A549 (cell line): ENCODE measurements at regions not wholly inside any gene's neighbourhood (a gene's known extent, or its start where the extent isn't known, plus 50 kb on each side); places are given as distances from the start of the nearest gene placed in this dataset.
"Not testable (repeated sequence)": the region's sequence is repeated elsewhere in the genome, so short reads cannot be mapped to it uniquely, and the experiment has no call there.

Source experiments
- ATAC-seq, 2 experiments: fragments of 200-7000 bp in 1 of 2; fragments of >200 bp in 1 of 2; cut with Nextera tagmentation in 1 of 2; cut with Tn5 transposase in 1 of 2; 3 replicates each; pipeline versions ENCODE4 v1.8.0 to v1.9.1; 2018 to 2020; ENCODE audit warnings: mild to moderate bottlenecking in 1 of 2, moderate library complexity in 1 of 2
- CTCF ChIA-PET: fragments of 300-600 bp; sonication (Branson Sonifier 250); formaldehyde crosslinking; extraction: SDS; loops from one replicate; lab custom pipeline; 2021; ENCODE audit warnings: antibody characterized with exemption, inconsistent platforms; lab: Yijun Ruan, JAX
- POLR2A ChIA-PET: fragments of 350-600 bp; formaldehyde crosslinking; extraction: SDS; loops from one replicate; lab custom pipeline; 2021; ENCODE audit warnings: antibody characterized with exemption, inconsistent platforms; lab: Yijun Ruan, JAX
- DNase-seq, 2 experiments: peaks; one replicate each; pipeline versions ENCODE4 v3.0.0 to v3.0.0-alpha.2; 2011 to 2016; ENCODE audit warnings: low read depth in 1 of 2, low spot score in 1 of 2
- FAIRE-seq: peaks from 2 replicates; lab custom pipeline; 2011; peaks lifted over from hg19 to GRCh38; lab: Jason Lieb, UNC
- H3K27ac ChIP-seq, 2 experiments: fragments of >200 bp; sonication (Bioruptor Twin); formaldehyde crosslinking; 3 replicates each; pipeline ENCODE4 v1.5.1; 2016 to 2017
- H3K4me1 ChIP-seq: fragments of >200 bp; sonication (Bioruptor Twin); formaldehyde crosslinking; 3 replicates; pipeline ENCODE4 v1.6.1; 2016
- H3K4me2 ChIP-seq: fragments of >200 bp; sonication (Bioruptor Twin); formaldehyde crosslinking; 3 replicates; pipeline ENCODE4 v1.6.1; 2016
- H3K4me3 ChIP-seq: fragments of >200 bp; sonication (Bioruptor Twin); formaldehyde crosslinking; 3 replicates; pipeline ENCODE4 v1.5.1; 2016
- H3K9me3 ChIP-seq: fragments of >200 bp; sonication (Bioruptor Twin); formaldehyde crosslinking; 3 replicates; pipeline ENCODE4 v1.6.1; 2016
- CBX8 ChIP-seq: fragments of 200-600 bp; sonication (generic); IDR thresholded peaks from 2 replicates; pipeline ENCODE4 v1.6.1; 2016
- CHD4 ChIP-seq: fragments of 200-600 bp; sonication (generic); IDR thresholded peaks from 2 replicates; pipeline ENCODE4 v1.6.1; 2016; ENCODE audit warnings: antibody characterized with exemption, mild to moderate bottlenecking, borderline replicate concordance
- CTCF ChIP-seq: fragments of >200 bp; sonication (Bioruptor Twin); formaldehyde crosslinking; IDR thresholded peaks from 3 replicates; pipeline ENCODE4 v1.5.1; 2016
- E2F6 ChIP-seq: IDR thresholded peaks from 2 replicates; pipeline ENCODE4 v1.6.1; 2012; ENCODE audit warnings: low read depth, borderline replicate concordance
- EHMT2 ChIP-seq: fragments of 200-600 bp; sonication (generic); IDR thresholded peaks from 2 replicates; pipeline ENCODE4 v1.6.1; 2016; ENCODE audit warnings: antibody characterized with exemption, low read depth, mild to moderate bottlenecking, moderate library complexity
- EP300 ChIP-seq, 2 experiments: fragments of >200 bp; sonication (Bioruptor Twin); formaldehyde crosslinking; IDR thresholded peaks; 2 replicates in 1 of 2; 3 replicates in 1 of 2; pipeline ENCODE4 v1.6.1; 2016 to 2017
- FOSB ChIP-seq: fragments of 250-450 bp; sonication (Bioruptor Pico); IDR thresholded peaks from 2 replicates; pipeline ENCODE4 v1.5.0; 2020; ENCODE audit warnings: mild to moderate bottlenecking, moderate library complexity
- FOXS1 ChIP-seq: fragments of 250-450 bp; sonication (Bioruptor Pico); IDR thresholded peaks from 2 replicates; pipeline ENCODE4 v1.5.0; 2020; ENCODE audit warnings: mild to moderate bottlenecking, moderate library complexity
- JUNB ChIP-seq: fragments of >200 bp; sonication (Bioruptor Twin); formaldehyde crosslinking; IDR thresholded peaks from 2 replicates; pipeline ENCODE4 v1.6.1; 2016
- KDM1A ChIP-seq: fragments of 200-600 bp; sonication (generic); IDR thresholded peaks from 2 replicates; pipeline ENCODE4 v1.6.1; 2016; ENCODE audit warnings: low read depth, mild to moderate bottlenecking
- MAX ChIP-seq: IDR thresholded peaks from 2 replicates; pipeline ENCODE4 v1.6.1; 2012
- NPAS2 ChIP-seq: fragments of 250-450 bp; sonication (Bioruptor Pico); IDR thresholded peaks from 2 replicates; pipeline ENCODE4 v1.8.0; 2022; ENCODE audit warnings: mild to moderate bottlenecking, moderate library complexity, borderline replicate concordance
- PBX3 ChIP-seq: IDR thresholded peaks from 2 replicates; pipeline ENCODE4 v1.6.1; 2012
- RAD21 ChIP-seq, 2 experiments: fragments of >200 bp in 1 of 2; sonication (Bioruptor Twin) in 1 of 2; formaldehyde crosslinking in 1 of 2; IDR thresholded peaks in 1 of 2; conservative IDR thresholded peaks in 1 of 2; 2 replicates in 1 of 2; 3 replicates in 1 of 2; pipeline ENCODE4 v1.6.1; 2012 to 2018; ENCODE audit warnings: inconsistent platforms in 1 of 2
- RARB ChIP-seq: fragments of 250-450 bp; sonication (Bioruptor Pico); IDR thresholded peaks from 2 replicates; pipeline ENCODE4 v1.8.0; 2021; ENCODE audit warnings: mild to moderate bottlenecking, moderate library complexity
- RCOR1 ChIP-seq: fragments of 150-350 bp; IDR thresholded peaks from 2 replicates; pipeline ENCODE4 v1.6.1; 2014; ENCODE audit warnings: antibody characterized with exemption, low read length, low read depth
- RNF2 ChIP-seq: fragments of 200-600 bp; sonication (generic); IDR thresholded peaks from 2 replicates; pipeline ENCODE4 v1.6.1; 2016; ENCODE audit warnings: low read depth, mild to moderate bottlenecking, antibody characterized with exemption, moderate library complexity, borderline replicate concordance
- SMC3 ChIP-seq: fragments of >200 bp; sonication (Bioruptor Twin); formaldehyde crosslinking; IDR thresholded peaks from 3 replicates; pipeline ENCODE4 v1.6.1; 2018; ENCODE audit warnings: inconsistent platforms
- TFCP2L1 ChIP-seq: fragments of 250-450 bp; sonication (Bioruptor Pico); IDR thresholded peaks from 2 replicates; pipeline ENCODE4 v1.5.0; 2021; ENCODE audit warnings: mild to moderate bottlenecking
- USF2 ChIP-seq: fragments of 450-650 bp; IDR thresholded peaks from 2 replicates; pipeline ENCODE4 v1.6.1; 2014; ENCODE audit warnings: antibody characterized with exemption
- ZC3H11A ChIP-seq: fragments of 450-650 bp; IDR thresholded peaks from 2 replicates; pipeline ENCODE4 v1.6.1; 2014; ENCODE audit warnings: antibody characterized with exemption, mild to moderate bottlenecking
- ZNF302 ChIP-seq: fragments of 250-450 bp; sonication (Bioruptor Pico); IDR thresholded peaks from 2 replicates; pipeline ENCODE4 v1.9.0; 2021; ENCODE audit warnings: inconsistent platforms, mild to moderate bottlenecking, moderate library complexity
- WGBS: methylation state at CpG from one replicate; pipeline ENCODE4 v1.1.6; 2017; ENCODE audit errors: missing lambda C conversion rate; 5-methylcytosine and 5-hydroxymethylcytosine counted together

- Histone ChIP-seq H3K4me1 (no peaks in the 10 kb centered on the region), H3K27ac (no peak overlapping the region), H3K4me2 (no peak overlapping the region), H3K4me3 (no peak overlapping the region), H3K9me3 (no peaks in the 10 kb centered on the region)
- FAIRE-seq (no peak), DNase-seq (no peak), ATAC-seq (no peak)
- 17% methylated on average over 2 of the region's 2 CpGs for WGBS
- POLR2A ChIA-PET: no interaction called here
- TF ChIP-seq RAD21 (conservative IDR thresholded peaks at IDR 0.05 in 1 of 2, IDR thresholded peaks at IDR 0.05 in 1 of 2) (no peak), EP300 (IDR thresholded peaks at IDR 0.05) (no peak), TFCP2L1 (CRISPR knock-in tag) (no peak), MAX (no peak), RCOR1 (no peak), ZC3H11A (no peak), ZNF302 (CRISPR knock-in tag) (no peak), USF2 (no peak), JUNB (no peak), FOXS1 (CRISPR knock-in tag) (no peak), CHD4 (no peak), E2F6 (no peak), EHMT2 (no peak), RNF2 (no peak), NPAS2 (no peak)
- CTCF ChIA-PET: no interaction called here
Measured at GRCh38 chr11:90286640-90287039, 63.8 kb upstream of the CHORDC1 start.

- no peak overlapping the region for H3K4me2 ChIP-seq
- H3K27ac ChIP-seq: no peak overlapping the region
- CTCF ChIA-PET: no interaction called here
- no peak for DNase-seq
- ATAC-seq: no peak
- WGBS: 0% methylated on average over 1 of the region's 1 CpG
- H3K4me1 ChIP-seq: no peaks in the 10 kb centered on the region
- H3K9me3 ChIP-seq: no peaks in the 10 kb centered on the region
- no peak for TF ChIP-seq SMC3
- no peak for FAIRE-seq
- POLR2A ChIA-PET: no interaction called here
- no peak overlapping the region for H3K4me3 ChIP-seq
Measured at GRCh38 chr11:90284171-90284570, 61.3 kb upstream of the CHORDC1 start.

- H3K4me2 ChIP-seq, ATAC-seq, H3K4me1 ChIP-seq, FAIRE-seq, POLR2A ChIA-PET, H3K4me3 ChIP-seq, DNase-seq, CTCF ChIA-PET, H3K9me3 ChIP-seq, H3K27ac ChIP-seq: not testable (repeated sequence)
- 40% methylated on average over 13 of the region's 13 CpGs for WGBS
Measured at GRCh38 chr11:90282551-90283071, 59.8 kb upstream of the CHORDC1 start.

- no peak overlapping the region for H3K4me3 ChIP-seq
- FAIRE-seq (no peak), ATAC-seq (no peak), DNase-seq (no peak)
- CTCF ChIA-PET: no interaction called here
- no peak overlapping the region for H3K4me2 ChIP-seq
- POLR2A ChIA-PET: no interaction called here
- 19% methylated on average over 4 of the region's 4 CpGs for WGBS
- TF ChIP-seq CBX8: no peak
- no peak for TF ChIP-seq RARB (CRISPR knock-in tag)
- no peak for TF ChIP-seq FOSB (CRISPR knock-in tag)
- no peak for TF ChIP-seq KDM1A
- TF ChIP-seq PBX3: no peak
- no peak for TF ChIP-seq CTCF
- no peak overlapping the region for H3K27ac ChIP-seq
- no peaks in the 10 kb centered on the region for H3K9me3 ChIP-seq
- H3K4me1 ChIP-seq: no peaks in the 10 kb centered on the region
Measured at GRCh38 chr11:90274362-90274761, 51.5 kb upstream of the CHORDC1 start.
